OCI-LY7 (cell line): ENCODE measurements at regions not wholly inside any gene's neighbourhood (a gene's known extent, or its start where the extent isn't known, plus 50 kb on each side); places are given as distances from the start of the nearest gene placed in this dataset.

Experiments used
- EZH2phosphoT487 ChIP-seq: fragments of 200-600 bp; sonication (generic); IDR thresholded peaks from 2 replicates; pipeline ENCODE4 v1.6.1; 2018; ENCODE audit warnings: low read depth, borderline replicate concordance, mild to moderate bottlenecking, mixed run types, antibody characterized with exemption, low read length, moderate library complexity, mixed read lengths
- TF ChIP-seq, protein P1 (sequence below): fragments of 200-600 bp; sonication (generic); conservative IDR thresholded peaks from 2 replicates; pipeline ENCODE4 v1.5.1; 2014; ENCODE audit warnings: mild to moderate bottlenecking, antibody characterized with exemption, low read length, moderate library complexity, mixed read lengths

DNA sequence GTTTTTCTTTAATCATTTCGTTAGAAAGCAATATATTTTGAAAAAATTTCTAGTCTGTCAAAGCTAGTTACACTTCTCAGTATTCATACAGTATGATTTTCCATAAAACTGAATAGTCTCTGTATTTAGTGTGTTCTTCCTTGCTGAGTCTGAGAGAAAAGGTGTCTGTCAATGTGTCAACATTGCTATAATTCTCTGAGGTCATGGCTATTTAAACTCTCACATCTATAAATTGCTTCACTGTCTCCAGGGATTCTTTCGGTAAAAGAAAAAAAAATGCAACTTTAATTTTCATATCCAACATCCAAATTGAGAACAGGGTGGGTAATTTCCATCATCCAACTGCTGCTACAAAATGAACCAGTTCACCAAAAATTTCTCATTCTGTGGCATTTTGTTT lies 319.7 kb upstream of the GHITM start:
- TF ChIP-seq, protein P1, sequence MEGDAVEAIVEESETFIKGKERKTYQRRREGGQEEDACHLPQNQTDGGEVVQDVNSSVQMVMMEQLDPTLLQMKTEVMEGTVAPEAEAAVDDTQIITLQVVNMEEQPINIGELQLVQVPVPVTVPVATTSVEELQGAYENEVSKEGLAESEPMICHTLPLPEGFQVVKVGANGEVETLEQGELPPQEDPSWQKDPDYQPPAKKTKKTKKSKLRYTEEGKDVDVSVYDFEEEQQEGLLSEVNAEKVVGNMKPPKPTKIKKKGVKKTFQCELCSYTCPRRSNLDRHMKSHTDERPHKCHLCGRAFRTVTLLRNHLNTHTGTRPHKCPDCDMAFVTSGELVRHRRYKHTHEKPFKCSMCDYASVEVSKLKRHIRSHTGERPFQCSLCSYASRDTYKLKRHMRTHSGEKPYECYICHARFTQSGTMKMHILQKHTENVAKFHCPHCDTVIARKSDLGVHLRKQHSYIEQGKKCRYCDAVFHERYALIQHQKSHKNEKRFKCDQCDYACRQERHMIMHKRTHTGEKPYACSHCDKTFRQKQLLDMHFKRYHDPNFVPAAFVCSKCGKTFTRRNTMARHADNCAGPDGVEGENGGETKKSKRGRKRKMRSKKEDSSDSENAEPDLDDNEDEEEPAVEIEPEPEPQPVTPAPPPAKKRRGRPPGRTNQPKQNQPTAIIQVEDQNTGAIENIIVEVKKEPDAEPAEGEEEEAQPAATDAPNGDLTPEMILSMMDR, result no peak
- no peak for TF ChIP-seq EZH2phosphoT487
